Uterus (tissue), 3 donors: ENCODE measurements at regions not wholly inside any gene's neighbourhood (a gene's known extent, or its start where the extent isn't known, plus 50 kb on each side); places are given as distances from the start of the nearest gene placed in this dataset.

ENCODE experiments used
- DNase-seq, 2 donors: peaks; one replicate each; pipeline ENCODE4 v3.0.0-alpha.2; 2019 to 2020
- H3K27ac ChIP-seq, 2 donors: fragments of 200-600 bp; sonication (generic); 1 replicate in 1 of 2; 2 replicates in 1 of 2; pipeline ENCODE4 v1.5.1; 2016 to 2018
- H3K27me3 ChIP-seq, 2 donors: fragments of 200-600 bp; sonication (generic); one replicate each; pipeline ENCODE4 v1.5.1; 2018 to 2019; ENCODE audit warnings: control low read depth in 1 of 2
- H3K36me3 ChIP-seq, 2 donors: fragments of 200-600 bp; sonication (generic); one replicate each; pipeline ENCODE4 v1.5.1; 2019; ENCODE audit warnings: control low read depth in 1 of 2
- H3K4me1 ChIP-seq, 2 donors: fragments of 200-600 bp; sonication (generic); one replicate each; pipeline ENCODE4 v1.5.1; 2018 to 2019; ENCODE audit warnings: control low read depth in 1 of 2
- H3K4me3 ChIP-seq, 2 donors: fragments of 200-600 bp; sonication (generic); 1 replicate in 1 of 2; 2 replicates in 1 of 2; pipeline ENCODE4 v1.5.1; 2018 to 2019; ENCODE audit warnings: mild to moderate bottlenecking in 1 of 2
- H3K9me3 ChIP-seq, 2 donors: fragments of 200-600 bp; sonication (generic); one replicate each; pipeline ENCODE4 v1.5.1; 2019; ENCODE audit warnings: control low read depth in 1 of 2
- CTCF ChIP-seq, 4 experiments: fragments of 200-600 bp in 2 of 4; fragments of 450-650 bp in 2 of 4; sonication (generic) in 2 of 4; IDR thresholded peaks; one replicate each; pipeline ENCODE4 v1.5.1; 2016 to 2019; ENCODE audit warnings: antibody characterized with exemption in 4 of 4, mild to moderate bottlenecking in 2 of 4, moderate library complexity in 1 of 4
- POLR2A ChIP-seq, 2 donors: fragments of 450-650 bp; IDR thresholded peaks; one replicate each; pipeline ENCODE4 v1.6.1; 2016; ENCODE audit warnings: antibody characterized with exemption in 2 of 2, mild to moderate bottlenecking in 1 of 2, moderate library complexity in 1 of 2
- intact Hi-C: fragments of 100-400 bp; cut with DNase I; formaldehyde crosslinking; loops from one replicate; pipeline ENCODE4 v1.15.1; 2023; ENCODE audit warnings: low total_unique reads
- donor health status: DM: yes; HTN: yes; CAD: no.

GRCh38 chr5:105529851-105530250, 1967.3 kb upstream of the NUDT12 start:
- no peak for TF ChIP-seq CTCF (IDR thresholded peaks at IDR 0.05)
- TF ChIP-seq POLR2A (IDR thresholded peaks at IDR 0.05), result no peak
- intact Hi-C loops, result no loop called here
- no peak overlapping the region for H3K4me3 ChIP-seq
- no peak for DNase-seq
- H3K9me3 ChIP-seq, result no peaks in the 10 kb centered on the region
- H3K27ac ChIP-seq, result no peak overlapping the region
- no peaks in the 10 kb centered on the region for H3K27me3 ChIP-seq
- no peaks in the 10 kb centered on the region for H3K4me1 ChIP-seq
- H3K36me3 ChIP-seq, result no peaks in the 10 kb centered on the region

- Histone ChIP-seq H3K27ac (no peak overlapping the region), H3K36me3 (no peaks in the 10 kb centered on the region), H3K4me3 (no peak overlapping the region), H3K4me1 (no peaks in the 10 kb centered on the region), H3K27me3 (no peaks in the 10 kb centered on the region), H3K9me3 (peaks cover 0 to 3% of the 10 kb centered on the region in 2 donors)
- intact Hi-C loops, result no loop called here
- DNase-seq, result no peak
- TF ChIP-seq POLR2A (IDR thresholded peaks at IDR 0.05) (no peak), CTCF (IDR thresholded peaks at IDR 0.05) (no peak)
These were observed 1945.9 kb upstream of the NUDT12 start for GRCh38 chr5:105508519-105508918.

- intact Hi-C loops, result no loop called here
- DNase-seq, result no peak
- TF ChIP-seq POLR2A (IDR thresholded peaks at IDR 0.05) (no peak), CTCF (IDR thresholded peaks at IDR 0.05) (no peak)
- Histone ChIP-seq H3K27me3 (no peaks in the 10 kb centered on the region), H3K9me3 (peaks cover 0 to 2% of the 10 kb centered on the region in 2 donors), H3K4me1 (no peaks in the 10 kb centered on the region), H3K4me3 (no peak overlapping the region), H3K36me3 (no peaks in the 10 kb centered on the region), H3K27ac (no peak overlapping the region)
These were observed 1944.2 kb upstream of the NUDT12 start for GRCh38 chr5:105506692-105507277.

GRCh38 chr5:105503950-105504349, 1941.4 kb upstream of the NUDT12 start:
- TF ChIP-seq POLR2A (IDR thresholded peaks at IDR 0.05), result no peak
- TF ChIP-seq CTCF (IDR thresholded peaks at IDR 0.05), result no peak
- Histone ChIP-seq H3K27ac (no peak overlapping the region), H3K4me1 (no peaks in the 10 kb centered on the region), H3K36me3 (no peaks in the 10 kb centered on the region), H3K27me3 (no peaks in the 10 kb centered on the region), H3K9me3 (no peaks in the 10 kb centered on the region), H3K4me3 (no peak overlapping the region)
- no peak for DNase-seq
- intact Hi-C loops, result no loop called here

- Histone ChIP-seq H3K4me3 (no peak overlapping the region), H3K27me3 (no peaks in the 10 kb centered on the region), H3K4me1 (no peaks in the 10 kb centered on the region), H3K36me3 (no peaks in the 10 kb centered on the region), H3K27ac (no peak overlapping the region), H3K9me3 (no peaks in the 10 kb centered on the region)
- DNase-seq, result no peak
- no peak for TF ChIP-seq CTCF (IDR thresholded peaks at IDR 0.05)
- TF ChIP-seq POLR2A (IDR thresholded peaks at IDR 0.05), result no peak
- intact Hi-C loops, result no loop called here
These were observed 1938.7 kb upstream of the NUDT12 start for GRCh38 chr5:105501315-105501714.
